ENCODE measurements at regions not wholly inside any gene's neighbourhood (a gene's known extent, or its start where the extent isn't known, plus 50 kb on each side); places are given as distances from the start of the nearest gene placed in this dataset.

DNA sequence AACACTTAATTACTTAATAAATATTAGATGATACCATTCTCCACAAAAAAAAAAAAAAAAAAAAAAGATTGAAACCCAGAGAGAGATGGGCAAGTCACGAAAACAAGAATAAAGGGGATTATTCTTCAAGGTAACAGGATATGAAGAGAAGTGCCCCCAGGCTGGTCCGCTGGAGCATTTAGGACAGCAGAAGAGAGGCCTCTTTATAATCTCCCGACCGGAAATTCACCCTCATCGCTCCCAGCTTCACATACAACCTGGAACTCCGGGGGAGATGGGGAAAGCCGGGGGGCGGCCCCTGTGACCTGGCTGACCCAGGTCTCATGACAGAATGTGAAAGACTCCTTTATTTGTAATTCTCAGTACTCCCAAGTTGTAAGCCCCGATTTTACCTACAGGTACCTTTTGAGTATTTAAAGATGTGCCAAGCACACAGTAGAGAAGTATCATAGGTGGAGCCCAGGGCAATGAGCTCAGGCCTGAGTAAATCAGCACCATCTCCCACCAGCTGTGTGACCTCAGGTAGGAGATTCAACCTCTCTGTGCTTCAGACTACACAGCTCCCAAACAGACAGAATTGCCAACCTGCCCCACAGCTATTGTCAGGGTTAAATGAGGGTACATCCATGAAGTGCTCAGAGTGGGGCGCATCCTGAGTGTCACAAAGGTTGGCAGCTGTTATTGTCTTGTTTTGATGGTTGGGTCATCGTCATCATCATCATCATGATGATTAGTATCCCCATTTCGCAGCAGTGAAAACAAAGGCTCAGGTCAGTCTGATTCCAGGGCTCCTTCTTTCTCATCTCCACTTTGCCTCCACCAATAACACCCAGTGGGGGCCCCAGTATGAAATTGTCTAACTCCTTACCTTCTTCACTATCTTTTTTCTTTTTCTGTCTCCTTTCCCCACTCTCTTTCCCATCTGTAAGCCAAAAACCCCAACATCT, 148.4 kb downstream of the PSMG1 start:
- H3K9me3 ChIP-seq (ENCODE audit: insufficient read depth, low read depth, low read length) = no peaks in the 10 kb centered on the region
- no peak overlapping the region for H3K27ac ChIP-seq (ENCODE audit: low read depth, low read length)
- no peaks in the 10 kb centered on the region for H3K27me3 ChIP-seq (ENCODE audit: insufficient read depth, low read length)
- peaks cover 9% of the 10 kb centered on the region for H3K4me1 ChIP-seq (ENCODE audit: insufficient read depth, low read length)
- H3K36me3 ChIP-seq (ENCODE audit: insufficient read depth, low read length) = no peaks in the 10 kb centered on the region
- H3K9ac ChIP-seq (ENCODE audit: low read depth, low read length) = no peak overlapping the region
- no peak overlapping the region for H3K4me3 ChIP-seq (ENCODE audit: low read length)
- 86% methylated on average over 11 of the region's 12 CpGs for WGBS

DNA sequence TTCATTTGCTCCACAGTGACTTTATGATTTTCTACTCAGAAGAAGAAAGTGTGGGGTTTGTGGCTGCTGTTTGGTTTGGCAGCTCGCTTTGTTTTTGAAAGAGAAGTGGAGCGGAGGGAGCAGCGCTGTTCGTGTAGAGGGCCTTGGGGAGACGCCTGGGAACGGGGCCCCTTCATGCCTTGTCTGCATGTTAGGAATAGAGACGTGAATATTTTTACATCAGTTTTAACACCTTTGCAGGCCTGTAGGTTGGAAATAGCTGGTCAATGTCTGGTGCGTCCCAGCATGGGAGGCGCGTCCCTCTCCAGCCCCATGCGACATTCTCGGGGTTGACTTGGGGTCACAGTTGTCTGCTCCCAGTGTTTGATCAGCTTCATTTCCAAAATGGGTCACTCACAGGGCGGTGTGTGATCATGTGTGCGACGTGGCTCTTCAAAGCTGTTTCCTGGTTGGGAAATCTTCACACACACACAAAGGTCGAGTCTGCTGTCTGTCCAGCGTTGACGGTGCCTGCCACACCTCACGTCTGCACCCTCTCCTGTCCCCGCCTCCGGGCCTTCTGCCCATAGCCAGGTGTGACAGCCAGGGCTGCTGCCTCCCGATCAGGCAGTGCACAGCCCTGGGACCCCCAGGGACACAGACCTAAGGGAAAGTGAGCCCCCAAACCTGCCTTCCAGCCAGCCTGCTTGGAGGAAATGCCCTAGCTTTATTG, 149.2 kb downstream of the PSMG1 start:
- Histone ChIP-seq H3K4me3 (ENCODE audit: low read length) (no peak overlapping the region), H3K27ac (ENCODE audit: low read depth, low read length) (no peak overlapping the region), H3K9ac (ENCODE audit: low read depth, low read length) (no peak overlapping the region), H3K9me3 (ENCODE audit: insufficient read depth, low read depth, low read length) (no peaks in the 10 kb centered on the region), H3K4me1 (ENCODE audit: insufficient read depth, low read length) (peaks cover 17% of the 10 kb centered on the region), H3K36me3 (ENCODE audit: insufficient read depth, low read length) (no peaks in the 10 kb centered on the region), H3K27me3 (ENCODE audit: insufficient read depth, low read length) (no peaks in the 10 kb centered on the region)
- WGBS = 91% methylated on average over 22 of the region's 22 CpGs

DNA sequence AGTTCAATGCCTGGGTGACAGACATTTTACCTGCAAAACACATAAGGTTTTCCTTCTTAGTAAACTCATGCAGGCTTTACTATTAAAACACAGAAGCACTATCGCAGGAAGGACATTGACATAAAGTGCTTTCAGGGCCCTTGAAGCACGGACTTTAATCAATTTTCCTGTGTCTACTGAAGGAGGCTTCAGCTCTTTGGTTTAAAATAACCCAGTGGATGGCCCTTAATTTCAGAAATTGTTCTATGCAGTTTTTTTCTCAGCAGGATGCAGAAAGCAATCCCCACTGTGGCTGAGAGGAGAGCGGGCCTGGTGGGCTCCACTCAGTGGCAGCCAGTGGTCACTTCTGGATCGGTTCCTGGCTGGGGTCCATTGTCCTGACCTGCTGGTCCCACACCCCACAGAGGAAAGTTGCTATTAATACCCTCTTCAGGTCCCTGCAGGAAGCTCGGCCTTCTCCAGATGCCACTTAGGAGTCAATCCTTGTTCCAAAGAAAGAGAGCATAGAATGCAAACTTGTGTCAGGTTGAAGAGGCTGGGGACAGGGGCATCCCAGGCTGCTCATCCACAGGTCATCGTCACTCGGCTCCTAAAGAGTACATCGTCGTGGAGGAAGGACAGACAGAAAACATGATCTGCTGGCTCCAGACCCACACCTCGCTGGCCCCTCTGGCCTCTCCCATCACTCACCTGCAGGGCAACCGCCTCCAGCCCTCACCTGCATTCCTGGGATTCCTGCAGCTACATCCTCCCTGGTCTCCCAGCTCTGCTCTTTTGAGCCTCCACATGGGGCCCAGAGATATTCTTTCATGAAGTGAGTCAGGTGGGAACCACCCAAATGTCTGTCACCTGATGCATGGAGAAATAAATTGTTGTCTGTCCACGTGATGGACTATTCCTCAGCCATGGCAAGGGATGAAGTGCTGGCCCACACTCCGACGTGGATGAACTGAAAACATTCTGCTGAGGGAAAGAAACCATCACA, 153.1 kb downstream of the PSMG1 start:
- H3K4me3 ChIP-seq (ENCODE audit: low read length) = no peak overlapping the region
- no peaks in the 10 kb centered on the region for H3K9me3 ChIP-seq (ENCODE audit: insufficient read depth, low read depth, low read length)
- H3K9ac ChIP-seq (ENCODE audit: low read depth, low read length) = no peak overlapping the region
- H3K36me3 ChIP-seq (ENCODE audit: insufficient read depth, low read length) = no peaks in the 10 kb centered on the region
- 81% methylated on average over 14 of the region's 14 CpGs for WGBS
- peaks cover 17% of the 10 kb centered on the region for H3K4me1 ChIP-seq (ENCODE audit: insufficient read depth, low read length)
- no peaks in the 10 kb centered on the region for H3K27me3 ChIP-seq (ENCODE audit: insufficient read depth, low read length)
- H3K27ac ChIP-seq (ENCODE audit: low read depth, low read length) = peak overlapping the region; percentile 21

DNA sequence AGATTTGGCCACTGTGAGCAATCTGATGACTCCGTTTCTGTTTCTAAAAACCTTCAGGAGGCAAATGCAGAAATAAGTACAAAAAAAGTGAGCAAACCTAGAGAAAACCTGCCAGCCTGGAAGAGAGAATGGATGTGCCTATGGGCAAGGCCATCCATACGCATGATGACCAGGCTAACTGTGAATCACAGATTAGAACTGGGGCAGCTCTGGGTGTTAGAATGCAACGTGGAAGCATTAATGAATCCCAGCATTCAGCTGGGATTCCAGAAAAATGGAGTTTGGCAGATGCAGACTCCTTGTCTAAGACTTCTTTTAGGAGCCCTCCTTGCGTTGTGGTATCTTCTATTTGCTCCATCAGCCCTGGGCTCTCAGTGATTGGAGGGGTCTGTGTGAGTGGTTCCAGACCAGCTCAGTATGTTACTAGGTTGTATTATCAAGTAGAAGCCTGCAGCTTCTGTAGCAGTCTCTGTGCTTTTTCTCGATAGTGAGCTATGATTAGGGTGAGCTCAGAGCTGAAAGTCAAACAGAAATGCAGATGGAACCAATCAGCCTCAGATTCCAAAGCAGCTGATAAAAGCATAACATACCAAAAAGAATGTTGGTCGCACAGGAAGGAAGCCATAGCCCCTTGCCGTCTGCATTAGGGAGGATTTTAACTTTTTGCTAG, 154.0 kb downstream of the PSMG1 start:
- H3K27ac ChIP-seq (ENCODE audit: low read depth, low read length) = 0 out of 2 replicates have a peak overlapping the region, but pooled peaks have one; percentile 13
- H3K9ac ChIP-seq (ENCODE audit: low read depth, low read length) = no peak overlapping the region
- peaks cover 17% of the 10 kb centered on the region for H3K4me1 ChIP-seq (ENCODE audit: insufficient read depth, low read length)
- WGBS = 85% methylated on average over 6 of the region's 7 CpGs
- H3K27me3 ChIP-seq (ENCODE audit: insufficient read depth, low read length) = no peaks in the 10 kb centered on the region
- H3K9me3 ChIP-seq (ENCODE audit: insufficient read depth, low read depth, low read length) = no peaks in the 10 kb centered on the region
- no peaks in the 10 kb centered on the region for H3K36me3 ChIP-seq (ENCODE audit: insufficient read depth, low read length)
- H3K4me3 ChIP-seq (ENCODE audit: low read length) = no peak overlapping the region

DNA sequence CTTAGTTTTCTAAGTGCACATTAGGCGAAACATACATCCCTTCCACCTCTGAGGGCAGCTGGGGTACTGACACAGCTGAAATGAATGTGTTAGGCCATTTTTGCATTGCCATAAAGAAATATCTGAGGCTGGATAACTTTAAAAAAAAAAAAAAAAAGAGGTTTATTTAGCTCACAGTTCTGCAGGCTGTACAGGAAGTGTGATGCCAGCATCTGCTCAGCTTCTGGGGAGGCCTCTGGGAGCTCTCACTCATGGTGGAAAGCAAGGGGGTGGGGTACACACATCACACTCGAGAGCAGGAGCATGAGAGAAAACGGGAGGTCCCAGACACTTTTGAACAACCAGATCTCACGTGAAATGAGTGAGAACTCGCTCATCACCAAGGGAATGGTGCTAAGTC, 158.1 kb downstream of the PSMG1 start:
- Histone ChIP-seq H3K36me3 (ENCODE audit: insufficient read depth, low read length) (no peaks in the 10 kb centered on the region), H3K9me3 (ENCODE audit: insufficient read depth, low read depth, low read length) (no peaks in the 10 kb centered on the region), H3K27ac (ENCODE audit: low read depth, low read length) (no peak overlapping the region), H3K9ac (ENCODE audit: low read depth, low read length) (no peak overlapping the region), H3K4me1 (ENCODE audit: insufficient read depth, low read length) (peaks cover 28% of the 10 kb centered on the region), H3K27me3 (ENCODE audit: insufficient read depth, low read length) (no peaks in the 10 kb centered on the region), H3K4me3 (ENCODE audit: low read length) (no peak overlapping the region)
- 83% methylated on average over 5 of the region's 5 CpGs for WGBS

DNA sequence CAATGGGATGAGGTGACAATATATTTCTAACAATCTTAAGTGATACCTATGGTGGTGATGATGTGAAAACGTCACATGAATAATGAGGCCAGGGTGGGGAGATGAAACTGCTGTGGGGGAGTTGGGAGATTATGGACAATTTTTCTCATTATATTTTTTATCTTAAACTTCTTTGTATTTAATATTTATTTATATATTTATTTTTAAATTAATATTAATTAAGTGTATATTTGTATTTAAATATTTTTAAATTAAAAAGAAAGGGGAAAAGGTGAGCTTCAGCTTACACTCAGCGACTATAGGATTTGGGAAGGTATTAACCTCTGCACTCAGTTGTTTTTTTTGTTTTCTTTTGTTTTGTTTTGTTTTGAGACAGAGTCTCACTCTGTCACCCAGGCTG, 158.7 kb downstream of the PSMG1 start:
- Histone ChIP-seq H3K27me3 (ENCODE audit: insufficient read depth, low read length) (no peaks in the 10 kb centered on the region), H3K9ac (ENCODE audit: low read depth, low read length) (no peak overlapping the region), H3K9me3 (ENCODE audit: insufficient read depth, low read depth, low read length) (no peaks in the 10 kb centered on the region), H3K4me3 (ENCODE audit: low read length) (no peak overlapping the region), H3K4me1 (ENCODE audit: insufficient read depth, low read length) (peaks cover 21% of the 10 kb centered on the region), H3K36me3 (ENCODE audit: insufficient read depth, low read length) (no peaks in the 10 kb centered on the region), H3K27ac (ENCODE audit: low read depth, low read length) (no peak overlapping the region)
- WGBS = 100% methylated on average over 1 of the region's 2 CpGs

DNA sequence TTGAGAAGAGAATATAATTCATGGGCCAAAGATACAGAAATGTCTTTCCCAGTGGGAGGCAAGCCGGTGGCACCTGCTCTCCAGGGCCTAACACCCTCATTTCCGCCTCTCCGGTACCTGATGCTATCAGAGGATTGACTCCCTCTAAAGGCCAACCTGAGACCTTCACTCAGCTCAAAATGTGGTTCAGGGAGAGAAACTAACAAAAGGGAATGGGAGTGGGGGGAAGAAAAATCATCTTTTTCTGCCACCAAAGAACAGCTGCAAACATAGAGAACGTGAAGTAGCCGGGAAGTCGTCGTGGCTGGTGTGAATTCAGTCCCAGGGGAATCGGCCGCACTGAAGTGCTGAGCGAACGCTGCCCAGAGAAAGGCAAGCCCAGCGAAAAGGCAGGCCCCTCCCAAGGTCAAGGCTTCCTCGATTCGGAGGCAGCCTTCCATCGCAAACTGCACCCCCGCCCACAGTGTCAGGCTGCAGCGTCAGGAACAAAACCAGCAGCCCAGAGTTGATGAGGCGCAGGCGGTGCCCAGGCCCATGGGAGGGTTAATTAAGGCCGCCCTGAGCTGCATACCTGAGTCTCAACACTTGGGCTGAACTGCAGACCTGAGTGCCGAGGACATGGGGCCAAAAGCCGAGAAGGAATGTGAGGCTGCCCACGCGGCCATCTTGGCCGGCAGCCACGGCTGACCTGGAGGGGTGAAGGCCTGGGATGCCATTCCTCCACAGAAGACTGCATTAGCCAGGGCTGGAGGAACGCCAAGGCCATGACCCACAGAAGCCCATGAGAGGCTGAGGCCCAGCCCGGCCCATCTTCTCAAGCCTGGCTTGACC, 160.2 kb downstream of the PSMG1 start:
- H3K4me3 ChIP-seq (ENCODE audit: low read length) = no peak overlapping the region
- no peaks in the 10 kb centered on the region for H3K9me3 ChIP-seq (ENCODE audit: insufficient read depth, low read depth, low read length)
- no peak overlapping the region for H3K9ac ChIP-seq (ENCODE audit: low read depth, low read length)
- no peaks in the 10 kb centered on the region for H3K27me3 ChIP-seq (ENCODE audit: insufficient read depth, low read length)
- peaks cover 17% of the 10 kb centered on the region for H3K4me1 ChIP-seq (ENCODE audit: insufficient read depth, low read length)
- H3K36me3 ChIP-seq (ENCODE audit: insufficient read depth, low read length) = no peaks in the 10 kb centered on the region
- 82% methylated on average over 28 of the region's 28 CpGs for WGBS
- no peak overlapping the region for H3K27ac ChIP-seq (ENCODE audit: low read depth, low read length)

DNA sequence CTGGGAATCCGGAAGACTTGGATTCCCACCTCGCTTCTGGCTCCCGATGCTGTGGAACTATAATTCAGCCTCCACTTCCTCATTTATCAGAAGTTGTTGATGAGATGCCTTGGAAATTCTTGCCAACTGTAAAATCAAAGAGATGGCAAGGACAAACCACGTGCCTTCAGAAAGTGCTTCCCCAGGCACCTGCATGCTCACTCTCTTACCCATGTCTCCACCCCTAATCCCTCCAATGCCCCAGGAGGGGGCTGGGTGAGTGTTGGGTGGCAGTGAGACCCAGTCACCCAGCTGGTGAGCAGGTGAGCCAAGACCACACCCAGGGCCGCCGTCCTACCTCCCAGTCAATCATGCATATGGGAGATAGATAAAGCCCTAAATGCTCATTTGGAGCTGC, 160.8 kb downstream of the PSMG1 start:
- no peaks in the 10 kb centered on the region for H3K9me3 ChIP-seq (ENCODE audit: insufficient read depth, low read depth, low read length)
- no peak overlapping the region for H3K27ac ChIP-seq (ENCODE audit: low read depth, low read length)

DNA sequence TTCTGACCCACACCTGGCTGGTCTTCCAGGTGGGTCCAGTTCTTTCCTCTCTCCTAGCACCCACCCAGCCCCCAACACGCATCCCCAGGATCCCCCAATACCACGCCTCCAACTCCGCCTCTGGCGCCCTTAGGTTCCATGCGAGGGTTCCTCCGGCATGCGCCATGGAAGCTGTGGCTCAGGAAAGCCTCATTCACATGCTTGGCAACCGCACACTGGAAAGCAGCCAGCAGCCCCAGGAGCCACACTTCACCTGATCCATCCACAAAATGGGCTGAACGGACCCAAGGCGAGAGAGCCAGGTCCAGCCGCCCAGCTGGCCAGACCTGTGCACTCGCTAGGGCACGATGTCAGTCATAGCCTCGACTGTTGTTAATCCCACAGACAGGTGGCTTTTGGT, 161.2 kb downstream of the PSMG1 start:
- 93% methylated on average over 14 of the region's 14 CpGs for WGBS
- H3K9ac ChIP-seq (ENCODE audit: low read depth, low read length) = no peak overlapping the region

More for the DNA sequence above, 160.8 kb downstream of the PSMG1 start:
- H3K4me3 ChIP-seq (ENCODE audit: low read length) = no peak overlapping the region
- H3K27me3 ChIP-seq (ENCODE audit: insufficient read depth, low read length) = no peaks in the 10 kb centered on the region
- H3K4me1 ChIP-seq (ENCODE audit: insufficient read depth, low read length) = peaks cover 17% of the 10 kb centered on the region
- WGBS = 99% methylated on average over 6 of the region's 6 CpGs
- no peaks in the 10 kb centered on the region for H3K36me3 ChIP-seq (ENCODE audit: insufficient read depth, low read length)
- H3K9ac ChIP-seq (ENCODE audit: low read depth, low read length) = no peak overlapping the region

DNA sequence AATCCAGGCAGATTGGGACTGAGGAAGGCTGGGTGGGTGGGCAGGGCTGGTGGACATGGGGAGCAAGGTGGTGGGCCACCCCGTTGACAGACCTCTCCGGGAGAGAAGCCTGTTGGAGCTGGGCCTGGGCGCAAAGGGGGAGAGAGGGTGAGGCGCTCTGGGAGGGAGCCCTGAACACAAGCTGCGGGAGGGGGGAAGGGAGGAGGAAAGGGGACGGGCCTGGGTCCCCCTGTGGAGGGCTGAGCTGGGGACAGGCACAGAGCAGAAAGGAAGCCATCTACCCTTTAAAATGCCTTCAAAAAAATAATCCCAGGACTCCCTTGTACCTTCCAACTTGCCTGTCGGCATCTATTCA, 161.8 kb downstream of the PSMG1 start:
- Histone ChIP-seq H3K4me1 (ENCODE audit: insufficient read depth, low read length) (peaks cover 17% of the 10 kb centered on the region), H3K9me3 (ENCODE audit: insufficient read depth, low read depth, low read length) (no peaks in the 10 kb centered on the region), H3K9ac (ENCODE audit: low read depth, low read length) (no peak overlapping the region), H3K27me3 (ENCODE audit: insufficient read depth, low read length) (no peaks in the 10 kb centered on the region), H3K27ac (ENCODE audit: low read depth, low read length) (no peak overlapping the region), H3K36me3 (ENCODE audit: insufficient read depth, low read length) (no peaks in the 10 kb centered on the region), H3K4me3 (ENCODE audit: low read length) (no peak overlapping the region)
- 79% methylated on average over 7 of the region's 7 CpGs for WGBS

More for the DNA sequence above, 161.2 kb downstream of the PSMG1 start:
- no peaks in the 10 kb centered on the region for H3K27me3 ChIP-seq (ENCODE audit: insufficient read depth, low read length)
- H3K27ac ChIP-seq (ENCODE audit: low read depth, low read length) = no peak overlapping the region
- H3K36me3 ChIP-seq (ENCODE audit: insufficient read depth, low read length) = no peaks in the 10 kb centered on the region
- H3K9me3 ChIP-seq (ENCODE audit: insufficient read depth, low read depth, low read length) = no peaks in the 10 kb centered on the region
- peaks cover 17% of the 10 kb centered on the region for H3K4me1 ChIP-seq (ENCODE audit: insufficient read depth, low read length)
- no peak overlapping the region for H3K4me3 ChIP-seq (ENCODE audit: low read length)
